Nephron progenitor cell (in vitro differentiated cells): ENCODE measurements at regions not wholly inside any gene's neighbourhood (a gene's known extent, or its start where the extent isn't known, plus 50 kb on each side); places are given as distances from the start of the nearest gene placed in this dataset.

Experiments used
- DNase-seq: peaks from one replicate; pipeline ENCODE4 v3.0.0; 2021
- H3K27ac Mint-ChIP-seq: 2 replicates; pipeline ENCODE4 v1.8.0; 2021; ENCODE audit warnings: mild to moderate bottlenecking, moderate library complexity, mixed read lengths
- H3K27me3 Mint-ChIP-seq: 2 replicates; pipeline ENCODE4 v1.8.0; 2021; ENCODE audit warnings: mild to moderate bottlenecking, low read depth, mixed read lengths; ENCODE audit not compliant: poor library complexity
- H3K36me3 Mint-ChIP-seq: 2 replicates; pipeline ENCODE4 v1.8.0; 2021; ENCODE audit warnings: low read depth, mixed read lengths
- H3K4me1 Mint-ChIP-seq: 2 replicates; pipeline ENCODE4 v1.8.0; 2021; ENCODE audit warnings: mixed read lengths
- H3K4me3 Mint-ChIP-seq: 2 replicates; pipeline ENCODE4 v1.8.0; 2021; ENCODE audit warnings: mild to moderate bottlenecking, moderate library complexity, mixed read lengths
- H3K9me3 Mint-ChIP-seq: 2 replicates; pipeline ENCODE4 v1.8.0; 2021; ENCODE audit warnings: mild to moderate bottlenecking, moderate library complexity, mixed read lengths
- TF ChIP-seq, protein P1 (sequence below): fragments of 200-600 bp; sonication (generic); IDR thresholded peaks from 2 replicates; pipeline ENCODE4 v1.5.0; 2021; ENCODE audit warnings: antibody characterized with exemption

DNA sequence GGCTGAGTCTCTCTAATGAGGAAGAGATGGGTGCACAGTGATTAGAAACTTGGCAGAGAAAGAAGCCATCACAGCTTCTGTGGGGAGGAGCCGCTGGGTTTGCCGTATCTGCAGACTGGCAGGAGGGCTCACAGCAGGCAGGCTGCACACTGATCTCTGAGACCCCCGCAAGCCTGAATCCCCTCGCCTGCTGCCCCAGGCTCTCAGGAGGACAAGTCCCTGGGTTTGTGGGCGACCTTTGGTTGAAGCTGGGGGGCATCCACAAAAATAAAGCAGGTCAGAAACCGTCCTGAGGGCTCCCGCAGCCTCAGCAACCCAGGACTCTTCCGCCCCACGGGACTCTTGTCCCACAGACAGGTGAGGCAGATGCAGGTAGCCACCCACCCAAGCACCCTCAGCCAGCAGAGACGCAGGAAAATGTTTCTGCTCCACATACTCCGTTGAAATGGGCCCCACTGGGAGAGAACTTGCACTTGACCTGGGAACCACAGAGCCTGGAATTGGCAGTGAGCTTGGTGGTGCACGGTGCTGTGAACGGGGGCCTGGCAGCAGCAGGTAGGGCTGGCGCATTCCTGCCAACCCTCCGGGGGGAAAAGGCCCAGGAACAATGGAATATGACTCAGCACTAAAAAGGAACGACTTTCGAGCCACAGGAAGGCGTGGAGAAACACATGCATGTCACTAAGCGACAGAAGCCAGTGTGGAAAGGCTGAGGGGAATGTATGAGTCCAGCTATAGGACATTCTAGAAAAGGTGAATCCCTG is 89.9 kb downstream of the YTHDF1 start:
- TF ChIP-seq, protein P1, sequence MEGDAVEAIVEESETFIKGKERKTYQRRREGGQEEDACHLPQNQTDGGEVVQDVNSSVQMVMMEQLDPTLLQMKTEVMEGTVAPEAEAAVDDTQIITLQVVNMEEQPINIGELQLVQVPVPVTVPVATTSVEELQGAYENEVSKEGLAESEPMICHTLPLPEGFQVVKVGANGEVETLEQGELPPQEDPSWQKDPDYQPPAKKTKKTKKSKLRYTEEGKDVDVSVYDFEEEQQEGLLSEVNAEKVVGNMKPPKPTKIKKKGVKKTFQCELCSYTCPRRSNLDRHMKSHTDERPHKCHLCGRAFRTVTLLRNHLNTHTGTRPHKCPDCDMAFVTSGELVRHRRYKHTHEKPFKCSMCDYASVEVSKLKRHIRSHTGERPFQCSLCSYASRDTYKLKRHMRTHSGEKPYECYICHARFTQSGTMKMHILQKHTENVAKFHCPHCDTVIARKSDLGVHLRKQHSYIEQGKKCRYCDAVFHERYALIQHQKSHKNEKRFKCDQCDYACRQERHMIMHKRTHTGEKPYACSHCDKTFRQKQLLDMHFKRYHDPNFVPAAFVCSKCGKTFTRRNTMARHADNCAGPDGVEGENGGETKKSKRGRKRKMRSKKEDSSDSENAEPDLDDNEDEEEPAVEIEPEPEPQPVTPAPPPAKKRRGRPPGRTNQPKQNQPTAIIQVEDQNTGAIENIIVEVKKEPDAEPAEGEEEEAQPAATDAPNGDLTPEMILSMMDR: no peak
- Mint-ChIP-seq H3K27ac (no peak overlapping the region), H3K4me3 (no peak overlapping the region), H3K9me3 (peaks cover 6% of the 10 kb centered on the region), H3K4me1 (no peaks in the 10 kb centered on the region), H3K36me3 (no peaks in the 10 kb centered on the region), H3K27me3 (peaks cover 37% of the 10 kb centered on the region)
- DNase-seq: peak; percentile 1

DNA sequence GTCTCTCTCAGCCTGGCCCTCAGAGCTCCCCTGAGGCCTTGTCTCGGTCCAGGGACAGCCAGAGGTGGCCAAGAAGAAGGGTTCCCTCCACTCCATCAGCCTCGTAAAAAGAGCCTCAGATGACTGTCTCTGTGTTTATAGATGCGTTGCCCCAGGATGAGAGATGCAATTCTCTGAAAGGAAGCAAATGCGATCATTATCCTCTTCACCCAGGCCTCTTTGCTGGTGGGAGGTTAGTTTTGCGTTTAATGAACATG is 90.4 kb downstream of the YTHDF1 start:
- peak; percentile 0 for DNase-seq
- Mint-ChIP-seq H3K9me3 (peaks cover 6% of the 10 kb centered on the region), H3K36me3 (no peaks in the 10 kb centered on the region), H3K27me3 (peaks cover 35% of the 10 kb centered on the region), H3K4me1 (no peaks in the 10 kb centered on the region), H3K4me3 (no peak overlapping the region), H3K27ac (no peak overlapping the region)
- TF ChIP-seq, protein P1: no peak

DNA sequence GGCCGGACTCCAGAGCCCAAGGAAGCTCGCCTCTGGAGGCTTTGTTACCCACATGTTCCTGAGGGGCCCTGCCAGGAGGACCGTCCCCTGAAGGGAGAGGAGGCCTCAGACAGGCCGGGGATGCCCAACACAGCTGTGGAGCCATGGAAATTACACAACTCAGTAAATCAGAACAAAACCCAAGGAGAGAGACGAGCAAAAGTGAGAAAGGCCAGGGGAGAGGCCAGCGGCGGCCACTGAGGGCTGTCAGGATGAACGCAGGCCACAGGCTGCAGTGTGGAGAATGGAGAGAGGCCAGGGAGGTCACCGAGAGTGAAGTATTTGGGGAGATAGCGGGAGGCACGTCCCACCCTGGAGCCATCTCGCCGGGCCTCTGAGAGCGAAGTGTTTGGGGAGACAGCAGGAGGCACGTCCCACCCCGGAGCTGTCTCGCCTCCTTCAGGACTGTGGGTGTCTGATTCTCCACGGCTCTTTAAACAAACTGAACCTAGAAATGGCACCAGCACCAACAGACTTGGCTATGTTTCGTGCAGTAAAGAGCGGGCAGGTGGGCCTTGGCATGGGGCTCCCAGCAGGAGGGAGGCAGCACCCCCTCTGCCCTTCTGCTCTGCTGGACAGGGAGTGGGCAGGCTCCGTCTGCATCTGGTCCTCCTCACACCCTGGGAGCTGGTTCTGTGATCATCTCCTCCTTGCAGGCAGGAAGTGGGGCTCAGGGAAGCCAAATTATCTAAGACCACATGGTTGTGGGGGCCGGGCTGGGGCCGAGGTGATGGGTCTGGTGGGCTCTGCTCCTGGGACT is 91.0 kb downstream of the YTHDF1 start:
- peaks cover 6% of the 10 kb centered on the region for H3K9me3 Mint-ChIP-seq
- peak; percentile 0 for DNase-seq
- TF ChIP-seq, protein P1: no peak
- H3K4me1 Mint-ChIP-seq: no peaks in the 10 kb centered on the region
- no peaks in the 10 kb centered on the region for H3K36me3 Mint-ChIP-seq
- no peak overlapping the region for H3K27ac Mint-ChIP-seq
- H3K4me3 Mint-ChIP-seq: no peak overlapping the region
- H3K27me3 Mint-ChIP-seq: peaks cover 33% of the 10 kb centered on the region

DNA sequence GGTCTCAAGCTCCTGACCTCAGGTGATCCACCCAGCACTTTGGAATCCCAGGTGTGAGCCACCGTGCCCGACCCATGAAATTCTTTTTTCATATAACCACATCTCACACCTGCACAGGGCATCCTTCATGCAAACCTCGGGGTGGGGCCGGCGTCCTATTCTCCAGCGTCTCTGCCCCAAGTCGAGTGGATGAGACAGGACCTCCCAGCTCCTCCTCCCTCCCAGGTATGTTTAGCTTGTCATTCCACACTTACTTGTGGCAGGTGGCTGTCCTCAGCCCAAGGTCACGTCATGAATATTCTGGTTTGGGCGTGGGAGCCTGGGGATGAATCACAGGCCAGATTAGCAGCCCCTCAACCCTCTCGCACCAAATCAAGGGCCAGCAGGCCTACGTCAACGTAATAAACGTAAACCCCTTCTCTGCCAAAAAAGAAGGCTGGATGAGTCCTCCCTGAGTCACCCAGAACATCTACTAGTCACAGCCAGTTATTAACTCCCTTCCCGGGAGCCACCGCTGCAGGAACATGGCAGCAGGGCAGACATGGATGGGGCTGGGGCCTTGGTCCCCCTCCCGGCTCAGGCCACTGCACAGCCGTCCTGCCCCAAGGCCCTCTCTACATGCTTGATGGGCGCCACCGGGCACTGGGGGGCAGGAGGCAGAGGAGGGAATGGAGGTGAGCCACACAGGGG is 91.7 kb downstream of the YTHDF1 start:
- Mint-ChIP-seq H3K27ac (no peak overlapping the region), H3K4me3 (no peak overlapping the region), H3K4me1 (no peaks in the 10 kb centered on the region), H3K9me3 (peaks cover 6% of the 10 kb centered on the region), H3K36me3 (no peaks in the 10 kb centered on the region), H3K27me3 (peaks cover 37% of the 10 kb centered on the region)
- TF ChIP-seq, protein P1: no peak
- peak; percentile 0 for DNase-seq

DNA sequence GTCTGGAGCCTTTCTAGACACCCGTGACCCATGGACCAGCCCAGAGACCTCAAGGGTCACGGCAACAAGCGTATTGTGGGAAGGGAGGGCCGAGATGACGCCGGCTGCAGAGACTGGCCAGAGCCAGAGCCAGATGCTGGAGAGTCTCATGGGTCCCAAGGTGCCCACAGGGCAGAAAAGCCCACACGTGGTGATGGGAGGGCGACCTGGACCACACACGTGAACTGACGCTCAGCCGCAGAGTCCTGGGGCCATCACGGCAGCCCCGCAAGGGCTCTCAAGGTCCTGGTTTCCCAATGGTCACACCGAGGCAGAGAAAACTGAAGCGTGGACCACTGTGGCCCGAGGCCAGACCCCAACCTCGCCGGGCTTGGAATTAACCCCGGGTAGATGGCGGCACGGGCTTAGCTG is 92.6 kb downstream of the YTHDF1 start:
- TF ChIP-seq, protein P1: no peak
- no peaks in the 10 kb centered on the region for H3K36me3 Mint-ChIP-seq
- H3K9me3 Mint-ChIP-seq: peaks cover 6% of the 10 kb centered on the region
- no peaks in the 10 kb centered on the region for H3K4me1 Mint-ChIP-seq
- H3K27me3 Mint-ChIP-seq: peaks cover 46% of the 10 kb centered on the region
- no peak overlapping the region for H3K27ac Mint-ChIP-seq
- H3K4me3 Mint-ChIP-seq: no peak overlapping the region
- peak; percentile 0 for DNase-seq
